OCI-LY1 (cell line): ENCODE measurements at regions not wholly inside any gene's neighbourhood (a gene's known extent, or its start where the extent isn't known, plus 50 kb on each side); places are given as distances from the start of the nearest gene placed in this dataset.

ENCODE experiments used
- H2AFZ ChIP-seq: fragments of 200-600 bp; sonication (generic), shearing (Covaris generic); 2 replicates; pipeline ENCODE4 v1.6.0; 2014; ENCODE audit warnings: antibody characterized with exemption, mild to moderate bottlenecking, low read length
- H3F3A ChIP-seq: fragments of 200-600 bp; sonication (generic), shearing (Covaris generic); 2 replicates; pipeline ENCODE4 v1.6.0; 2014; ENCODE audit warnings: mild to moderate bottlenecking, antibody characterized with exemption, low read length, moderate library complexity; ENCODE audit not compliant: insufficient read depth
- H3K27ac ChIP-seq: fragments of 200-600 bp; sonication (generic); 2 replicates; pipeline ENCODE4 v1.5.1; 2014; ENCODE audit warnings: low read length, mixed run types, mild to moderate bottlenecking, low read depth; ENCODE audit not compliant: poor library complexity, severe bottlenecking
- H3K27me3 ChIP-seq: fragments of 200-600 bp; sonication (generic); 2 replicates; pipeline ENCODE4 v1.6.0; 2014; ENCODE audit warnings: antibody characterized with exemption, mild to moderate bottlenecking, low read length, moderate library complexity; ENCODE audit not compliant: insufficient read depth
- H3K36me3 ChIP-seq: fragments of 200-600 bp; sonication (generic); 2 replicates; pipeline ENCODE4 v1.6.1; 2014; ENCODE audit warnings: mild to moderate bottlenecking, antibody characterized with exemption, low read length, moderate library complexity, mixed read lengths; ENCODE audit not compliant: insufficient read depth
- H3K4me1 ChIP-seq: fragments of 200-600 bp; sonication (generic); 2 replicates; pipeline ENCODE4 v1.5.1; 2014; ENCODE audit warnings: mild to moderate bottlenecking, low read length, moderate library complexity; ENCODE audit not compliant: insufficient read depth, severe bottlenecking
- H3K4me2 ChIP-seq: fragments of 200-600 bp; sonication (generic), shearing (Covaris generic); 2 replicates; pipeline ENCODE4 v1.6.1; 2014; ENCODE audit warnings: low read length
- H3K4me3 ChIP-seq: fragments of 200-600 bp; sonication (generic); 2 replicates; pipeline ENCODE4 v1.5.1; 2014; ENCODE audit warnings: low read length, low read depth, mild to moderate bottlenecking, mixed read lengths; ENCODE audit not compliant: poor library complexity, severe bottlenecking
- H3K79me2 ChIP-seq: fragments of 200-600 bp; shearing (Covaris generic); 2 replicates; pipeline ENCODE4 v1.6.1; 2016; ENCODE audit warnings: mixed run types, low read length, mixed read lengths; ENCODE audit not compliant: insufficient read depth
- H3K9ac ChIP-seq: fragments of 200-600 bp; sonication (generic), shearing (Covaris generic); 2 replicates; pipeline ENCODE4 v1.6.1; 2014; ENCODE audit warnings: mild to moderate bottlenecking, low read length, mixed read lengths
- H3K9me2 ChIP-seq: fragments of 200-600 bp; sonication (generic), shearing (Covaris generic); 2 replicates; pipeline ENCODE4 v1.6.1; 2014; ENCODE audit warnings: low read depth, mild to moderate bottlenecking, low read length, mixed read lengths
- H3K9me3 ChIP-seq: fragments of 200-600 bp; shearing (Covaris generic); 2 replicates; pipeline ENCODE4 v1.6.1; 2014; ENCODE audit warnings: low read length, mixed read lengths
- H4K20me1 ChIP-seq: fragments of 200-600 bp; sonication (generic), shearing (Covaris generic); 2 replicates; pipeline ENCODE4 v1.6.0; 2016; ENCODE audit warnings: mild to moderate bottlenecking, low read length; ENCODE audit not compliant: insufficient read depth
- EZH2 ChIP-seq: fragments of 200-600 bp; sonication (generic), shearing (Covaris generic); IDR thresholded peaks from 2 replicates; pipeline ENCODE4 v1.8.0; 2017; ENCODE audit warnings: borderline replicate concordance, mixed run types, mild to moderate bottlenecking, antibody characterized with exemption, low read length, moderate library complexity, mixed read lengths
- TF ChIP-seq, protein P1 (sequence below): fragments of 200-600 bp; sonication (generic), shearing (Covaris generic); IDR thresholded peaks from 2 replicates; pipeline ENCODE4 v1.5.1; 2017; ENCODE audit warnings: mild to moderate bottlenecking, antibody characterized with exemption, low read length, moderate library complexity, mixed read lengths

DNA sequence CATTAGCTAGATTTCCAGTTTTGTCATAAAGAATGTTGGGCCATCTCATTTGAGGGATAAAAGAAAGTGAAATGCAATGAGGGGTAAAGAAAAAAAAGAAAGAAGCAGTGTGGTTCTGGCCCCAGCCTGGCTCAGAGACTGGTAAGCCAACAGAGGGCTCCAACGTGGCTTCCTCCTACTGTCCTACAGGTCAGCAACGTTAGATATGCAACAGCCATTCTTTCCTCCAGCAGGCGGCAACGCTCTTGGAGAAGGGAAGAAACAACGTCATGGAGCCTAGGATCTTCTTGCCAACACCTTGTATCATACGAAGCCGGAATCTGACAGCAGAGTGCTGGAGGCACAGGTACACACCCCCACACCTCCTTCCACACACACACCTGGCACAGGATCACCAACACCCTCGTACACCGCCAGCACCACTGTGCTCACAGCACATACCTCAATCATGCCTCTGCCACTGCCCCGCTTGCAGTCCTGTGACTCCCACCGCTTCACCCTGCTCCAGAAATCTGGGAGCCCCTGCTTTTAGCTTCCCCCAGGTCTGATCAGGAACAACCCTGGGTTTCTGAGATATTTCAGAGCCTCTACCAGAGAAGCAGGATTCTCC is 102.8 kb downstream of the RPAP3 start:
- Histone ChIP-seq H2AFZ (no peak overlapping the region), H3K27me3 (no peaks in the 10 kb centered on the region), H3K36me3 (no peaks in the 10 kb centered on the region), H4K20me1 (no peaks in the 10 kb centered on the region), H3K4me3 (no peak overlapping the region), H3K9ac (no peak overlapping the region), H3K79me2 (no peaks in the 10 kb centered on the region), H3K4me1 (no peaks in the 10 kb centered on the region), H3K9me3 (no peaks in the 10 kb centered on the region; the same call in 1 of the 2 replicates), H3F3A (no peaks in the 10 kb centered on the region), H3K4me2 (no peak overlapping the region), H3K9me2 (no peaks in the 10 kb centered on the region), H3K27ac (no peak overlapping the region)
- no peak for TF ChIP-seq EZH2
- TF ChIP-seq, protein P1, sequence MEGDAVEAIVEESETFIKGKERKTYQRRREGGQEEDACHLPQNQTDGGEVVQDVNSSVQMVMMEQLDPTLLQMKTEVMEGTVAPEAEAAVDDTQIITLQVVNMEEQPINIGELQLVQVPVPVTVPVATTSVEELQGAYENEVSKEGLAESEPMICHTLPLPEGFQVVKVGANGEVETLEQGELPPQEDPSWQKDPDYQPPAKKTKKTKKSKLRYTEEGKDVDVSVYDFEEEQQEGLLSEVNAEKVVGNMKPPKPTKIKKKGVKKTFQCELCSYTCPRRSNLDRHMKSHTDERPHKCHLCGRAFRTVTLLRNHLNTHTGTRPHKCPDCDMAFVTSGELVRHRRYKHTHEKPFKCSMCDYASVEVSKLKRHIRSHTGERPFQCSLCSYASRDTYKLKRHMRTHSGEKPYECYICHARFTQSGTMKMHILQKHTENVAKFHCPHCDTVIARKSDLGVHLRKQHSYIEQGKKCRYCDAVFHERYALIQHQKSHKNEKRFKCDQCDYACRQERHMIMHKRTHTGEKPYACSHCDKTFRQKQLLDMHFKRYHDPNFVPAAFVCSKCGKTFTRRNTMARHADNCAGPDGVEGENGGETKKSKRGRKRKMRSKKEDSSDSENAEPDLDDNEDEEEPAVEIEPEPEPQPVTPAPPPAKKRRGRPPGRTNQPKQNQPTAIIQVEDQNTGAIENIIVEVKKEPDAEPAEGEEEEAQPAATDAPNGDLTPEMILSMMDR = no peak

- Histone ChIP-seq H3K9me3 (no peaks in the 10 kb centered on the region; the same call in 1 of the 2 replicates), H3K36me3 (no peaks in the 10 kb centered on the region), H2AFZ (no peak overlapping the region), H3K27ac (no peak overlapping the region), H3K79me2 (no peaks in the 10 kb centered on the region), H3K9ac (no peak overlapping the region), H3K4me2 (no peak overlapping the region), H4K20me1 (no peaks in the 10 kb centered on the region), H3F3A (no peaks in the 10 kb centered on the region), H3K4me3 (no peak overlapping the region), H3K27me3 (no peaks in the 10 kb centered on the region), H3K9me2 (no peaks in the 10 kb centered on the region), H3K4me1 (no peaks in the 10 kb centered on the region)
- TF ChIP-seq, protein P1 = no peak
- TF ChIP-seq EZH2 = no peak
Observed at GRCh38 chr12:47602325-47602724, 103.5 kb downstream of the RPAP3 start.

GRCh38 chr12:47601071-47601470 is 104.8 kb downstream of the RPAP3 start:
- Histone ChIP-seq H3F3A (no peaks in the 10 kb centered on the region), H3K9me3 (no peaks in the 10 kb centered on the region; the same call in 1 of the 2 replicates), H4K20me1 (no peaks in the 10 kb centered on the region), H3K4me1 (no peaks in the 10 kb centered on the region), H3K9me2 (no peaks in the 10 kb centered on the region), H3K9ac (no peak overlapping the region), H3K79me2 (no peaks in the 10 kb centered on the region), H3K4me2 (no peak overlapping the region), H3K27ac (no peak overlapping the region), H3K27me3 (no peaks in the 10 kb centered on the region), H2AFZ (no peak overlapping the region), H3K36me3 (no peaks in the 10 kb centered on the region), H3K4me3 (no peak overlapping the region)
- no peak for TF ChIP-seq EZH2
- TF ChIP-seq, protein P1 = no peak
